ENCODE measurements at regions not wholly inside any gene's neighbourhood (a gene's known extent, or its start where the extent isn't known, plus 50 kb on each side); places are given as distances from the start of the nearest gene placed in this dataset.
"Not testable (repeated sequence)": the region's sequence is repeated elsewhere in the genome, so short reads cannot be mapped to it uniquely, and the experiment has no call there.

GRCh38 chr1:68717330-68717729, 220.4 kb upstream of the DEPDC1 start:
- Mint-ChIP-seq H3K9me3 (peaks cover 2% of the 10 kb centered on the region), H3K27ac (no peak overlapping the region), H3K4me3 (no peak overlapping the region), H3K27me3 (no peaks in the 10 kb centered on the region), H3K4me1 (no peaks in the 10 kb centered on the region), H3K36me3 (ENCODE audit: low read depth) (no peaks in the 10 kb centered on the region)
- ChIA-PET POLR2A (no interaction called here), CTCF (no interaction called here)
- no peak for TF ChIP-seq CTCF (IDR thresholded peaks at IDR 0.05)
- DNase-seq (no peak), ATAC-seq (ENCODE audit: low read depth) (no peak)
- intact Hi-C loops (cut with micrococcal nuclease) = no loop called here

- Mint-ChIP-seq H3K4me1 (no peaks in the 10 kb centered on the region), H3K27me3 (no peaks in the 10 kb centered on the region), H3K36me3 (ENCODE audit: low read depth) (no peaks in the 10 kb centered on the region), H3K27ac (no peak overlapping the region), H3K9me3 (peaks cover 6% of the 10 kb centered on the region), H3K4me3 (no peak overlapping the region)
- TF ChIP-seq CTCF (IDR thresholded peaks at IDR 0.05) = no peak
- DNase-seq = no peak
- POLR2A ChIA-PET = no interaction called here
- no peak for ATAC-seq (ENCODE audit: low read depth)
- CTCF ChIA-PET = no interaction called here
- intact Hi-C loops (cut with micrococcal nuclease) = no loop called here
Measured at GRCh38 chr1:68720476-68720875, 223.6 kb upstream of the DEPDC1 start.

DNA sequence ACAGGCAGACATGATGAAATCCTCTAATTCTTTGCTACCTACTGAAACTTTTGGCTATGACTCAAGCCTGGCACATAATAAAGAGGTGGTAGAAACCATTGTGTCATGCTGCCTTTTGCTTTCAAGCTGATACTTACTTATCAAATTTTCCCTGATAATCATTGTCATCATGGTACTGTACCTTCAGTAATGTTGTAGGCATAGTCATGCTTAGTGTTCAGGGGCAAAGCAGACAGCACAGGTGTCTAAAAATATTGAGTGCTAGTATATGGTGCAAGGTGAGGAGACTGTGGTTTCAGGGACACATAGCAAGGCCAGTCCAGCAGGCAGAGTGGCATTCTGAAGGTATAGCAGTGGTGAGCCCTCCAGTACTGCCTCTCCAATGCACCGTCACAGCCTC, 226.9 kb upstream of the DEPDC1 start:
- Mint-ChIP-seq H3K4me1 (no peaks in the 10 kb centered on the region), H3K27ac (no peak overlapping the region), H3K4me3 (no peak overlapping the region), H3K27me3 (no peaks in the 10 kb centered on the region), H3K36me3 (ENCODE audit: low read depth) (no peaks in the 10 kb centered on the region), H3K9me3 (peaks cover 6% of the 10 kb centered on the region)
- ChIA-PET POLR2A (no interaction called here), CTCF (no interaction called here)
- TF ChIP-seq CTCF (IDR thresholded peaks at IDR 0.05) = no peak
- DNase-seq (no peak), ATAC-seq (ENCODE audit: low read depth) (no peak)
- intact Hi-C loops (cut with micrococcal nuclease) = no loop called here

DNA sequence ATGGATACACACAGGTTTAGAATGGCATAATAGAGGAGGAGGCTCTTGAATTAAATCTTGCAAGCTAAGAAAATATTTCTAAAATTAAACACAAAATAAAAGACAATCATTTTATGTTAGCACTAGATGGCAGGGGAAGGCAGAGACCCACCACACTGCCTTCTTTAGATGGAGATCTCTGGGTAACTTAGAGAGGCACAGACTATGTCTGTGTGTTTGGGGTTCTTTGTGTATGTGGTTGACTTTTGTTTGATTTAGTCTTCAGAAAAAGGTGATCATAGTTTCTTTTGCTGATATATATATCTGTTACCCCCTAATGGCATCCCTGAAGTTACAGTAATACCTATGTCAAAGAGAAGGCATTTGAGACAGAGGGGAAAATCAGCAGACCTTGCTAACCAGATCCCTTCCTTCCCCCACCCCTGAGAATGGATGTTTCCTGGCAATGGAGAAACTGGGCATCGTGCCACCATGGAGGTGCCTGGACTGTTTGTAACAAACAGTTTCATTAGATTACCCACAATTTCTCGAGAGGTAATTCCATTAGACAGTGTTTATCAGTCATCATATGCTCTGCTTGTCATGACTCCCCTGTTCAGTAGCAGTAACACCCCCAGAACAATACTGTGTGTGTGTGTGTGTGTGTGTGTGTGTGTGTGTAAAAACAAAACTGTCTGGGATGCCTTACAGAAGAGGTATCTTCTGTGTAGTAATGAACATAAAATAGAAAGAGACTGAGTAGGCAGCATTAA, 228.3 kb upstream of the DEPDC1 start:
- Mint-ChIP-seq H3K36me3 (ENCODE audit: low read depth) (no peaks in the 10 kb centered on the region), H3K27ac (no peak overlapping the region), H3K4me3 (no peak overlapping the region), H3K9me3 (peaks cover 5% of the 10 kb centered on the region), H3K4me1 (no peaks in the 10 kb centered on the region), H3K27me3 (no peaks in the 10 kb centered on the region)
- ATAC-seq (ENCODE audit: low read depth) (no peak), DNase-seq (no peak)
- ChIA-PET POLR2A (no interaction called here), CTCF (no interaction called here)
- no peak for TF ChIP-seq CTCF (IDR thresholded peaks at IDR 0.05)
- intact Hi-C loops (cut with micrococcal nuclease) = no loop called here

DNA sequence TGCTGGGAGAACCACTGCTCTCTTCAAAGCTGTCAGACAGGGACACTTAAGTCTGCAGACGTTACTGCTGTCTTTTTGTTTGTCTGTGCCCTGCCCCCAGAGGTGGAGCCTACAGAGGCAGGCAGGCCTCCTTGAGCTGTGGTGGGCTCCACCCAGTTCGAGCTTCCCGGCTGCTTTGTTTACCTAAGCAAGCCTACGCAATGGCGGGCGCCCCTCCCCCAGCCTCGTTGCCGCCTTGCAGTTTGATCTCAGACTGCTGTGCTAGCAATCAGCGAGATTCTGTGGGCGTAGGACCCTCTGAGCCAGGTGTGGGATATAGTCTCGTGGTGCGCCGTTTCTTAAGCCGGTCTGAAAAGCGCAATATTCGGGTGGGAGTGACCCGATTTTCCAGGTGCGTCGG, 242.6 kb upstream of the DEPDC1 start:
- H3K27ac Mint-ChIP-seq; DNase-seq; POLR2A ChIA-PET; CTCF ChIA-PET; H3K27me3 Mint-ChIP-seq; ATAC-seq (ENCODE audit: low read depth); H3K4me1 Mint-ChIP-seq; H3K4me3 Mint-ChIP-seq; H3K36me3 Mint-ChIP-seq (ENCODE audit: low read depth); intact Hi-C loops (cut with micrococcal nuclease): not testable (repeated sequence)
- H3K9me3 Mint-ChIP-seq = peaks cover 14% of the 10 kb centered on the region

- intact Hi-C loops (cut with micrococcal nuclease) = no loop called here
- ATAC-seq (ENCODE audit: low read depth) (no peak), DNase-seq (no peak)
- Mint-ChIP-seq H3K36me3 (ENCODE audit: low read depth) (no peaks in the 10 kb centered on the region), H3K9me3 (peaks cover 19% of the 10 kb centered on the region), H3K27me3 (no peaks in the 10 kb centered on the region), H3K27ac (no peak overlapping the region), H3K4me1 (no peaks in the 10 kb centered on the region), H3K4me3 (no peak overlapping the region)
- TF ChIP-seq CTCF (IDR thresholded peaks at IDR 0.05) = no peak
- POLR2A ChIA-PET = no interaction called here
- CTCF ChIA-PET = no interaction called here
Measured at GRCh38 chr1:68745011-68745410, 248.1 kb upstream of the DEPDC1 start.

Measured in activated B cell treated with CpG ODN at 0.5 μM for 24 hours (primary cell).